ENCODE measurements at regions not wholly inside any gene's neighbourhood (a gene's known extent, or its start where the extent isn't known, plus 50 kb on each side); places are given as distances from the start of the nearest gene placed in this dataset.

- Mint-ChIP-seq H3K27ac (no peak overlapping the region), H3K36me3 (ENCODE audit: low read depth) (no peaks in the 10 kb centered on the region), H3K27me3 (ENCODE audit: low read depth) (no peaks in the 10 kb centered on the region), H3K4me1 (peaks cover 15% of the 10 kb centered on the region), H3K9me3 (no peaks in the 10 kb centered on the region), H3K4me3 (no peak overlapping the region)
- no peak for TF ChIP-seq CTCF (IDR thresholded peaks at IDR 0.05; ENCODE audit: unreplicated experiment in 3 of 3)
Observed at GRCh38 chr2:8485736-8486135, 196.1 kb upstream of the ID2 start.

- peaks cover 19% of the 10 kb centered on the region for H3K4me1 Mint-ChIP-seq
Observed at GRCh38 chr2:8486141-8486540, 195.7 kb upstream of the ID2 start.

GRCh38 chr2:8487461-8487932 is 194.4 kb upstream of the ID2 start:
- Mint-ChIP-seq H3K4me1 (peaks cover 33% of the 10 kb centered on the region), H3K27me3 (ENCODE audit: low read depth) (no peaks in the 10 kb centered on the region), H3K4me3 (no peak overlapping the region), H3K36me3 (ENCODE audit: low read depth) (no peaks in the 10 kb centered on the region), H3K9me3 (no peaks in the 10 kb centered on the region), H3K27ac (peak overlapping the region in 2 of 3 experiments; percentile 35 to 56)
- no peak for TF ChIP-seq CTCF (IDR thresholded peaks at IDR 0.05; ENCODE audit: unreplicated experiment in 3 of 3)

More at GRCh38 chr2:8486141-8486540, 195.7 kb upstream of the ID2 start:
- H3K9me3 Mint-ChIP-seq = no peaks in the 10 kb centered on the region
- no peak for TF ChIP-seq CTCF (IDR thresholded peaks at IDR 0.05; ENCODE audit: unreplicated experiment in 3 of 3)
- peak overlapping the region in 1 of 3 experiments; percentile 17 for H3K27ac Mint-ChIP-seq
- no peak overlapping the region for H3K4me3 Mint-ChIP-seq
- H3K27me3 Mint-ChIP-seq (ENCODE audit: low read depth) = no peaks in the 10 kb centered on the region
- no peaks in the 10 kb centered on the region for H3K36me3 Mint-ChIP-seq (ENCODE audit: low read depth)

- Mint-ChIP-seq H3K4me3 (no peak overlapping the region), H3K36me3 (ENCODE audit: low read depth) (no peaks in the 10 kb centered on the region), H3K27me3 (ENCODE audit: low read depth) (no peaks in the 10 kb centered on the region), H3K27ac (peak overlapping the region in 2 of 3 experiments; percentile 56 to 66), H3K4me1 (peaks cover 35% of the 10 kb centered on the region), H3K9me3 (no peaks in the 10 kb centered on the region)
- no peak for TF ChIP-seq CTCF (IDR thresholded peaks at IDR 0.05; ENCODE audit: unreplicated experiment in 3 of 3)
Observed at GRCh38 chr2:8488001-8488738, 193.7 kb upstream of the ID2 start.

GRCh38 chr2:8489221-8489620 is 192.6 kb upstream of the ID2 start:
- no peaks in the 10 kb centered on the region for H3K27me3 Mint-ChIP-seq (ENCODE audit: low read depth)
- H3K27ac Mint-ChIP-seq = no peak overlapping the region
- no peaks in the 10 kb centered on the region for H3K36me3 Mint-ChIP-seq (ENCODE audit: low read depth)
- H3K9me3 Mint-ChIP-seq = no peaks in the 10 kb centered on the region
- H3K4me3 Mint-ChIP-seq = no peak overlapping the region
- no peak for TF ChIP-seq CTCF (IDR thresholded peaks at IDR 0.05; ENCODE audit: unreplicated experiment in 3 of 3)
- H3K4me1 Mint-ChIP-seq = peaks cover 45% of the 10 kb centered on the region

- Mint-ChIP-seq H3K4me1 (peaks cover 50% of the 10 kb centered on the region), H3K4me3 (no peak overlapping the region), H3K27ac (peak overlapping the region in 1 of 3 experiments; percentile 11), H3K9me3 (no peaks in the 10 kb centered on the region), H3K27me3 (ENCODE audit: low read depth) (no peaks in the 10 kb centered on the region), H3K36me3 (ENCODE audit: low read depth) (no peaks in the 10 kb centered on the region)
- TF ChIP-seq CTCF (IDR thresholded peaks at IDR 0.05; ENCODE audit: unreplicated experiment in 3 of 3) = no peak
Observed at GRCh38 chr2:8489751-8490150, 192.1 kb upstream of the ID2 start.

Data from nephron (organoid).